ENCODE measurements at regions not wholly inside any gene's neighbourhood (a gene's known extent, or its start where the extent isn't known, plus 50 kb on each side); places are given as distances from the start of the nearest gene placed in this dataset.

GRCh38 chr11:106397787-106398501 is 320.5 kb downstream of the AASDHPPT start:
- no peak for TF ChIP-seq Cebpa-rat (IDR thresholded peaks at IDR 0.05)

DNA sequence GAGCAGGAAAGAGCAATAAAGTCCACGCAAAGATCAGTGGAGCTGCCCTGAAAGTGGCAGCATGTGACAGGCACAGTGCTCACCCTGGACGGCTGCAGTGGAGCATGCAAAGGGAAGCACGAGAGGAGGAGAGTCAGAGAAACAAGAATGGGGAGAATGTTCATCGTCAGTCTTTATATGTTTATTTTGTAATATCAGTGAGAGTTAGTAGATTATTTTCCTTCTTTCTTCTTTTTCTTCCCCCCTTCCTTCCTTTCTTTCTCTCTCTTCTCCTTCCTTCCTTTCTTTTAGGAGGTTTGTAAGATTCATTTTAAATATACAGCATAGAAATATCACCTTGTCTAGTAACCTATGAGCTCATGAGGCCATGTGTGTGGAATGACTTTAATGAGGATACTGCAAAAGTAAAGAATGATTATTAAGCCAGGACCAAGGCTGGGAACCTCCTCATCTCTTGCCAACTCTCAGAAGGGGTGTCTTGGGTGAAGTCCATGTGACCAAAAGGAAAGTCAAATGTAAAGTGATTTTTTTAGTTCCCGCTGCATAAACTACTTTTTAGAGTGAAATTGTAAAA is 321.1 kb downstream of the AASDHPPT start:
- H3K27ac ChIP-seq, result no peak overlapping the region
- peaks cover 6% of the 10 kb centered on the region; the same call in 1 of the 2 replicates for H3K9me3 ChIP-seq
- no peaks in the 10 kb centered on the region for H3K27me3 ChIP-seq
- no peak overlapping the region for H3K4me2 ChIP-seq
- H3K36me3 ChIP-seq, result no peaks in the 10 kb centered on the region
- H3K4me1 ChIP-seq, result no peaks in the 10 kb centered on the region
- no peak overlapping the region for H3K9ac ChIP-seq
- H3K4me3 ChIP-seq, result no peak overlapping the region
- H4K20me1 ChIP-seq, result no peaks in the 10 kb centered on the region
- TF ChIP-seq Cebpa-rat (IDR thresholded peaks at IDR 0.05), result no peak

More at GRCh38 chr11:106397787-106398501, 320.5 kb downstream of the AASDHPPT start:
- H3K4me3 ChIP-seq, result no peak overlapping the region
- H3K9me3 ChIP-seq, result peaks cover 6% of the 10 kb centered on the region; the same call in 1 of the 2 replicates
- no peaks in the 10 kb centered on the region for H3K36me3 ChIP-seq
- H4K20me1 ChIP-seq, result no peaks in the 10 kb centered on the region
- H3K9ac ChIP-seq, result no peak overlapping the region
- no peak overlapping the region for H3K4me2 ChIP-seq
- H3K4me1 ChIP-seq, result no peaks in the 10 kb centered on the region
- no peaks in the 10 kb centered on the region for H3K27me3 ChIP-seq
- no peak overlapping the region for H3K27ac ChIP-seq

- Histone ChIP-seq H3K4me3 (no peak overlapping the region), H3K27me3 (no peaks in the 10 kb centered on the region), H3K4me2 (no peak overlapping the region), H4K20me1 (no peaks in the 10 kb centered on the region), H3K9me3 (peaks cover 6% of the 10 kb centered on the region; the same call in 1 of the 2 replicates), H3K4me1 (no peaks in the 10 kb centered on the region), H3K27ac (no peak overlapping the region), H3K9ac (no peak overlapping the region), H3K36me3 (no peaks in the 10 kb centered on the region)
- TF ChIP-seq Cebpa-rat (IDR thresholded peaks at IDR 0.05), result no peak
Observed at GRCh38 chr11:106399076-106399511, 321.6 kb downstream of the AASDHPPT start.

- Histone ChIP-seq H3K4me1 (no peaks in the 10 kb centered on the region), H3K27me3 (no peaks in the 10 kb centered on the region), H3K27ac (no peak overlapping the region), H3K36me3 (no peaks in the 10 kb centered on the region), H3K4me2 (no peak overlapping the region), H3K9me3 (peaks cover 6% of the 10 kb centered on the region; the same call in 1 of the 2 replicates), H3K4me3 (no peak overlapping the region), H3K9ac (no peak overlapping the region), H4K20me1 (no peaks in the 10 kb centered on the region)
- TF ChIP-seq Cebpa-rat (IDR thresholded peaks at IDR 0.05), result no peak
Observed at GRCh38 chr11:106399624-106400023, 322.2 kb downstream of the AASDHPPT start.

- no peak overlapping the region for H3K4me3 ChIP-seq
- no peaks in the 10 kb centered on the region for H3K27me3 ChIP-seq
- H3K36me3 ChIP-seq, result no peaks in the 10 kb centered on the region
- no peak for TF ChIP-seq Cebpa-rat (IDR thresholded peaks at IDR 0.05)
- peaks cover under 1% of the 10 kb centered on the region; the same call in 1 of the 2 replicates for H3K9me3 ChIP-seq
- H3K4me1 ChIP-seq, result no peaks in the 10 kb centered on the region
- no peak overlapping the region for H3K4me2 ChIP-seq
- H3K27ac ChIP-seq, result no peak overlapping the region
- H3K9ac ChIP-seq, result no peak overlapping the region
- no peaks in the 10 kb centered on the region for H4K20me1 ChIP-seq
Observed at GRCh38 chr11:106400949-106401570, 323.6 kb downstream of the AASDHPPT start.

DNA sequence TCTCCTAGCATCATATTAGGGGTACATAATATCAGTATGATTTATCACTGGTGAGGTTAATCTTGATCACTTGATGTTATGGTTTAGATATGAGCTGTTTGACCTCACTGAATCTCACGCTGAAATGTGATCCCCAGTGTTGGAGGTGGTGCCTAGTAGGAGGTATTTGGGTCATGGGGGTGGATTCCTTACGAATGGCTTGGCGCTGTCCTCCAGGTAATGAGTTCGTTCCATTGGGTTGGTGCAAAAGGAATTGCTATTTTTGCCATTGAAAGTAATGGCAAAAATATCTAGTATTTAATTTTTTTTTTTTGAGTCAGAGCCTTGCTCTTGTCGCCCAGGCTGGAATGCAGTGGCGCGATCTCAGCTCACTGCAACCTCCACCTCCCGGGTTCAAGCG is 326.3 kb downstream of the AASDHPPT start:
- no peak for TF ChIP-seq Cebpa-rat (IDR thresholded peaks at IDR 0.05)
- Histone ChIP-seq H4K20me1 (no peaks in the 10 kb centered on the region), H3K4me3 (no peak overlapping the region), H3K9ac (no peak overlapping the region), H3K36me3 (no peaks in the 10 kb centered on the region), H3K27ac (no peak overlapping the region), H3K4me1 (no peaks in the 10 kb centered on the region), H3K27me3 (no peaks in the 10 kb centered on the region), H3K4me2 (no peak overlapping the region), H3K9me3 (no peaks in the 10 kb centered on the region)

- Histone ChIP-seq H4K20me1 (no peaks in the 10 kb centered on the region), H3K9ac (no peak overlapping the region), H3K4me1 (no peaks in the 10 kb centered on the region), H3K4me3 (no peak overlapping the region), H3K4me2 (no peak overlapping the region), H3K36me3 (no peaks in the 10 kb centered on the region), H3K27ac (no peak overlapping the region), H3K9me3 (no peaks in the 10 kb centered on the region), H3K27me3 (no peaks in the 10 kb centered on the region)
- no peak for TF ChIP-seq Cebpa-rat (IDR thresholded peaks at IDR 0.05)
Observed at GRCh38 chr11:106409222-106409621, 331.8 kb downstream of the AASDHPPT start.

DNA sequence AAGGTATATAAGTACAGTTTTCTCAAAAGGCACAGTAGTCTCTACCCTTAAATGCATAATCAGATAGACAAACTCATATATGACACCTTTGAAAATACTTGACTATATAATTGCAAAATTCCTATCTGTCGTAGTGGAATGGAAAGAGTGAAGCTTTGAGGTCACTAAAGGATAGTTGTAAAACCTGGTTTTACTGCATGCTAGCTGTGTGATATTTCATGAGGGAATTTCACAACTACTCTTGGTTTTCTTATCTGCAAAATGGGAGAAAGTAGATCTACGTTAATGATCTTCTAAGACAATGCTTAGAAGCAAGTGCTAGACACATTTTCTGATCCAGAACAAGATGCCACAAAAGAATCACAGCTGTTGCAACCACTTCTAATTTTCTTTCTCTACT is 332.2 kb downstream of the AASDHPPT start:
- no peak for TF ChIP-seq Cebpa-rat (IDR thresholded peaks at IDR 0.05)
- no peaks in the 10 kb centered on the region for H3K27me3 ChIP-seq
- no peaks in the 10 kb centered on the region for H3K9me3 ChIP-seq
- H3K27ac ChIP-seq, result no peak overlapping the region
- H3K4me2 ChIP-seq, result no peak overlapping the region
- H3K4me1 ChIP-seq, result no peaks in the 10 kb centered on the region
- no peaks in the 10 kb centered on the region for H4K20me1 ChIP-seq
- no peaks in the 10 kb centered on the region for H3K36me3 ChIP-seq
- no peak overlapping the region for H3K9ac ChIP-seq
- H3K4me3 ChIP-seq, result no peak overlapping the region

DNA sequence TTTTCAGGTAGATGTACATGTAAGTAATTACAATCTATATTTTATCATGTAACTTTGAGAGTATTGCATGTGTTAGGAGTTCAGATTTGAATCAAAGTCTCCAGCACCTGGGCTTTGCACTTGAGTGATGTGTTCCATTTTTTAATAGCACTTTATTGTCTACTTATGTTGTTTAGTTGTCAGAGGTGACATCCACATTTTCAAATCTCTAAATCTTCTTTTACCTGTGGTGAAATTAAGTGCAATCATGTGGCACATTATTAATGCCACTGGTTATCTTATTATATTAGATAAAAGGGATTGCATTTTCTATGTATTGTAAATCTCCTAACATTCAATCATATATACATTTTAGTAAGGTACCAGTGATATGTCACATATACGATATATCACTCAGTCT is 333.4 kb downstream of the AASDHPPT start:
- no peak for TF ChIP-seq Cebpa-rat (IDR thresholded peaks at IDR 0.05)
- no peaks in the 10 kb centered on the region for H3K4me1 ChIP-seq
- no peak overlapping the region for H3K4me3 ChIP-seq
- no peaks in the 10 kb centered on the region for H3K27me3 ChIP-seq
- H3K9me3 ChIP-seq, result no peaks in the 10 kb centered on the region
- H3K4me2 ChIP-seq, result no peak overlapping the region
- H4K20me1 ChIP-seq, result no peaks in the 10 kb centered on the region
- no peaks in the 10 kb centered on the region for H3K36me3 ChIP-seq
- H3K27ac ChIP-seq, result no peak overlapping the region
- H3K9ac ChIP-seq, result no peak overlapping the region

GRCh38 chr11:106413222-106413621 is 335.8 kb downstream of the AASDHPPT start:
- H4K20me1 ChIP-seq, result no peaks in the 10 kb centered on the region
- no peaks in the 10 kb centered on the region for H3K27me3 ChIP-seq
- no peaks in the 10 kb centered on the region for H3K4me1 ChIP-seq
- H3K27ac ChIP-seq, result no peak overlapping the region
- H3K4me2 ChIP-seq, result no peak overlapping the region
- H3K36me3 ChIP-seq, result no peaks in the 10 kb centered on the region
- no peak overlapping the region for H3K9ac ChIP-seq
- TF ChIP-seq Cebpa-rat (IDR thresholded peaks at IDR 0.05), result no peak
- H3K4me3 ChIP-seq, result no peak overlapping the region
- H3K9me3 ChIP-seq, result no peaks in the 10 kb centered on the region
